ENCODE measurements at regions not wholly inside any gene's neighbourhood (a gene's known extent, or its start where the extent isn't known, plus 50 kb on each side); places are given as distances from the start of the nearest gene placed in this dataset.

- no peak overlapping the region for H3K4me2 ChIP-seq
- no peaks in the 10 kb centered on the region for H3K4me1 ChIP-seq (ENCODE audit: low read depth, poor library complexity, severe bottlenecking)
- no peak overlapping the region for H3K9ac ChIP-seq
- no peak overlapping the region for H3K27ac ChIP-seq
- H3K4me3 ChIP-seq (IDR thresholded peaks at IDR 0.05; ENCODE audit: insufficient read depth, low read depth, low read length): no peak overlapping the region
- H3K79me2 ChIP-seq (ENCODE audit: insufficient read depth, low read depth): no peaks in the 10 kb centered on the region
- no peak for TF ChIP-seq CTCF (conservative IDR thresholded peaks at IDR 0.05; ENCODE audit: low read depth, low read length)
- H3K36me3 ChIP-seq (ENCODE audit: insufficient read depth): no peaks in the 10 kb centered on the region
- no peaks in the 10 kb centered on the region for H4K20me1 ChIP-seq (ENCODE audit: insufficient read depth)
- peaks cover 2% of the 10 kb centered on the region; the same call in 1 of the 2 replicates for H3K27me3 ChIP-seq (ENCODE audit: insufficient read depth, low read depth)
- no peak overlapping the region for H2AFZ ChIP-seq (ENCODE audit: low read depth)
These were observed 737.8 kb downstream of the MATN1 start for GRCh38 chr1:29985606-29985945.

- Histone ChIP-seq H3K36me3 (ENCODE audit: insufficient read depth) (no peaks in the 10 kb centered on the region), H3K4me1 (ENCODE audit: low read depth, poor library complexity, severe bottlenecking) (no peaks in the 10 kb centered on the region), H3K79me2 (ENCODE audit: insufficient read depth, low read depth) (no peaks in the 10 kb centered on the region), H3K27me3 (ENCODE audit: insufficient read depth, low read depth) (peaks cover 2% of the 10 kb centered on the region; the same call in 1 of the 2 replicates), H3K27ac (no peak overlapping the region), H3K9ac (no peak overlapping the region), H3K4me2 (no peak overlapping the region), H3K4me3 (IDR thresholded peaks at IDR 0.05; ENCODE audit: insufficient read depth, low read depth, low read length) (no peak overlapping the region), H2AFZ (ENCODE audit: low read depth) (no peak overlapping the region), H4K20me1 (ENCODE audit: insufficient read depth) (no peaks in the 10 kb centered on the region)
- no peak for TF ChIP-seq CTCF (conservative IDR thresholded peaks at IDR 0.05; ENCODE audit: low read depth, low read length)
These were observed 738.4 kb downstream of the MATN1 start for GRCh38 chr1:29984862-29985605.

- no peak overlapping the region for H3K4me3 ChIP-seq (IDR thresholded peaks at IDR 0.05; ENCODE audit: insufficient read depth, low read depth, low read length)
- peaks cover 2% of the 10 kb centered on the region; the same call in 1 of the 2 replicates for H3K27me3 ChIP-seq (ENCODE audit: insufficient read depth, low read depth)
- no peaks in the 10 kb centered on the region for H3K4me1 ChIP-seq (ENCODE audit: low read depth, poor library complexity, severe bottlenecking)
- no peak overlapping the region for H3K27ac ChIP-seq
- no peak overlapping the region for H3K4me2 ChIP-seq
- H3K36me3 ChIP-seq (ENCODE audit: insufficient read depth): no peaks in the 10 kb centered on the region
- H3K79me2 ChIP-seq (ENCODE audit: insufficient read depth, low read depth): no peaks in the 10 kb centered on the region
- H2AFZ ChIP-seq (ENCODE audit: low read depth): no peak overlapping the region
- no peak overlapping the region for H3K9ac ChIP-seq
- TF ChIP-seq CTCF (conservative IDR thresholded peaks at IDR 0.05; ENCODE audit: low read depth, low read length): no peak
- no peaks in the 10 kb centered on the region for H4K20me1 ChIP-seq (ENCODE audit: insufficient read depth)
These were observed 739.1 kb downstream of the MATN1 start for GRCh38 chr1:29984166-29984861.

- H3K27ac ChIP-seq: no peak overlapping the region
- H3K36me3 ChIP-seq (ENCODE audit: insufficient read depth): no peaks in the 10 kb centered on the region
- no peak overlapping the region for H3K4me2 ChIP-seq
- no peak overlapping the region for H2AFZ ChIP-seq (ENCODE audit: low read depth)
- H3K79me2 ChIP-seq (ENCODE audit: insufficient read depth, low read depth): no peaks in the 10 kb centered on the region
- no peaks in the 10 kb centered on the region for H4K20me1 ChIP-seq (ENCODE audit: insufficient read depth)
- H3K4me3 ChIP-seq (IDR thresholded peaks at IDR 0.05; ENCODE audit: insufficient read depth, low read depth, low read length): no peak overlapping the region
- no peak for TF ChIP-seq CTCF (conservative IDR thresholded peaks at IDR 0.05; ENCODE audit: low read depth, low read length)
- no peaks in the 10 kb centered on the region for H3K4me1 ChIP-seq (ENCODE audit: low read depth, poor library complexity, severe bottlenecking)
- no peak overlapping the region for H3K9ac ChIP-seq
- H3K27me3 ChIP-seq (ENCODE audit: insufficient read depth, low read depth): peaks cover 2% of the 10 kb centered on the region; the same call in 1 of the 2 replicates
These were observed 740.1 kb downstream of the MATN1 start for GRCh38 chr1:29983321-29983720.

Measured in KMS-11 (cell line).